Dedifferentiated amniotic fluid mesenchymal stem cell (primary cell): ENCODE measurements at regions not wholly inside any gene's neighbourhood (a gene's known extent, or its start where the extent isn't known, plus 50 kb on each side); places are given as distances from the start of the nearest gene placed in this dataset.

ENCODE experiments used
- DNase-seq: peaks from one replicate; pipeline ENCODE4 v3.0.0-alpha.2; 2016; ENCODE audit errors: extremely low spot score

DNA sequence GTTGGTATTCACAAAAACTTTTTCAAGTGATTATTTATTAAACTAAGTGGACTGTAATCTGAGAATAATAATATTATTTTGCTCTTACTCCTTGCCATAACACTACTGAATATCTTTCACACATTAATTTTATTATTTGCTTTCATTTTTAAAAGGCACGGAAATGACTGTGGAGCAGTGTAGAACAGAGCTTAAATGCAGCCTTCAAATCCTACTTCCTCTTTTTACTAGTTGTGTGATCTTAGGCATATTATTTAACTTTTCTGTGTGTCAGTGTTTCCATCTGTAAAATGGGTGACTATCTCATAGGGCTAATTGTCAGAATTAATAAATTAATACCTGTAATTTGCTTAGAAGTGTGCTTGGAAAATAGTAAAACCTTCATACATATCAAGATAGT, 55.5 kb upstream of the SLC8A1 start:
- DNase-seq, result no peak

DNA sequence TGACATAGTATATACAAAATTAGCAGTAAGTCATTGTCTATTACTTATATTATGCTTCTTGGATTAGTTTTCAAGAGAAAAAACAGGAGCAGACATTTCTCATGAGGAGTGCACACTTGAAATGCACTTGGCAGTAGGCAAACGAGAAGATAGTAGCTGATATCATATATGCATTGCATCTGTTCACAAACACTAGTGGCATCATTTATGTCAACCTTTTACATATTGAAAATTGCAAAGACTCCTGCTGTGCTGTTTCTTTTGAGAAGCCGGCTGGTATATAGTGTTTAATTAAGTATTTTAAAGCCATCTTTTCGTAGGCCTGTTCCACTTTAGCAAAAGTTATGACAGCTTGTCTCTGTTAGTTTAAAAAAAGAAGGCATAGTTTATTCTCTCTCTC, 58.4 kb upstream of the SLC8A1 start:
- DNase-seq, result no peak

- DNase-seq, result peak; percentile 65
Observed at GRCh38 chr2:40511661-40512213, 59.8 kb upstream of the SLC8A1 start.

DNA sequence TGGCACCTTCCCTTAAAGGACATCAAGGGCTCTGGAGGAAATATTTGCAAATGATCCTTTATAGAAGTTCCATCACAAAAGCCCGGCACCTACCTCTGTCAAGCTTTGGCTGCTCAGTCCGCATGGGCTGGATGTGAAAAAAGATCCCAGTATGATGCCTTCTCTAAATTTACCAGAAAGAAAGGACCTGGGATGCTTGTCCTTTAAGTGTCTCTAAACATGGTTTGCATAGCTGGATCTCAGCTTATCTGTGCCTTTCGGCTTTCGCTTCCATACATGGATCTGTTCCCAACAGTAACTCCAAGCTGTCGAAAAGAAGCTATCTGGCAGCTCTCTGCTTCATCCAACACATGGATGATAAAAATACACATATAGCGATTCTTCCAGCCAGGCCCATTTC, 60.4 kb upstream of the SLC8A1 start:
- no peak for DNase-seq

GRCh38 chr2:40513201-40513600, 61.3 kb upstream of the SLC8A1 start:
- DNase-seq, result no peak

DNA sequence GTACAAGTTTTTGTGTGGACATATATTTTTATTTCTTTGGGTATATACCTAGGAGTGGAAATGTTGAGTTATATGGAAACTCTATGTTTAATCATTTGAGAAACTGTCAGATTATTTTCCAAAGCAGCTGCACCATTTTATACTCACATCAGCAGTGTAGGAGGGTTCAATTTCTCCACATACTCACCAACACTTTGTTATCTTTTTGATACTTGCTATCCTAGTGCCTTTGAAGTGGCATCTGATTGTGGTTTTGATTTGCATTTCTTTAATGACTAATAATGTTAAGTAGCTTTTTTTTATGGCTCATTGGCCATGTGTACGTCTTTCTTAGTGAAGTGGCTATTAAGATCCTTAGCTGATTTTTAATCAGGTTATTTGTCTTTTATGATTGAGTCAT, 64.7 kb upstream of the SLC8A1 start:
- DNase-seq, result no peak

DNA sequence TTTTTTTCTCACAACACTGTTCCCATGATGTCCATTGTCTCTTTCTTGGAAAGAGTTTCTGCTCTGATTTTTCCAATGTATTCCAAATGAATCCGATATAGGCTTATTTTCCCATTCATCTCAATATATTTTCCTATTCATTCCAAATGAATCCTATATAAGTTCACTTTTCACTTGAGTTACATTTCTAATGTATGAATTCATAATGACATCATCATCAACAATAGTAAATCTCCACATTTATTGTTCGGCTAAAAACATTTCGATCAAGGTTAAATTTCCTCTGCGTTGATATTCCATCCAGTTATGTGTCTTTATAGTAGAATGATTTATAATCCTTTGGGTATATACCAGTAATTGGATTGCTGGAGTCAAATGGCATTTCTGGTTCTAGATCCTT, 76.7 kb upstream of the SLC8A1 start:
- DNase-seq, result no peak

- DNase-seq, result no peak
Observed at GRCh38 chr2:40531359-40531758, 79.5 kb upstream of the SLC8A1 start.

DNA sequence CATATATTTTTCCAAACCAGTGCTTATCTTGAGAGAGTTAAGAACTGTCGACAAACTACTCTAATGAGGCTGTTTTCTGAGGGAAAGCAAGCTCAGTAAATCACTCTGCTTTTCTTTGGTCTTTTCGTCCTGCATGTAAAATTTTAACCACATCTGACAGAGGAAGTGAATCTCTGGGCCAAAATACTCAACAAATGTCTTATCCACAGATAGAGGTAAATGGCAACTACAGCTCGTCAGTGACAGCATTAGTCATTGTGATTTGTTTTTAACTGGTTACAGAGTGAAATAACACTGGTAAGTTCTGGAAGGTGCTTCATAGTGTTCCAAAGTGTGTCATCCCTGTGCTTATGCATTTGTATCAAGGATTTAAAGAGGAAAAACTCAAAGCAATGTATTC, 82.6 kb upstream of the SLC8A1 start:
- DNase-seq, result no peak

DNA sequence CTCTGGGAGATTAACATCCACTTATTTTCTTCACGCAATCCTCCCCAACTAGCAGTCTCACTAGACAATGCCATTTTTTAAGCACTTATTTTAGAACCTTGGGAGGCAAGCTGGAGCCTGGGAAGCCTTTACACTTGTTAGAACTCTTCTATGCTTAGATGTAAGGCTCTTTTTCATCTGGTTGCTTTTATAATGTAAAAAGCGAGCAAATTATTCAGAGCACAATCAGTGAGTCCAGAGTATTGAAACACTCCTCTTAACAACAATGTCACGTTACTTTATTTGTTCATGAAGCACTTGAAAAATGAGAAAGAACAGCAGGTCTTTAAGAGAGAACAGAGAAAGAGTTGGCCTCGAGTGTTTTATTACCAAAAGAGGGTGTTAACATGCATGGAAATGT, 84.1 kb upstream of the SLC8A1 start:
- no peak for DNase-seq

- no peak for DNase-seq
Observed at GRCh38 chr2:40540026-40540425, 88.1 kb upstream of the SLC8A1 start.

DNA sequence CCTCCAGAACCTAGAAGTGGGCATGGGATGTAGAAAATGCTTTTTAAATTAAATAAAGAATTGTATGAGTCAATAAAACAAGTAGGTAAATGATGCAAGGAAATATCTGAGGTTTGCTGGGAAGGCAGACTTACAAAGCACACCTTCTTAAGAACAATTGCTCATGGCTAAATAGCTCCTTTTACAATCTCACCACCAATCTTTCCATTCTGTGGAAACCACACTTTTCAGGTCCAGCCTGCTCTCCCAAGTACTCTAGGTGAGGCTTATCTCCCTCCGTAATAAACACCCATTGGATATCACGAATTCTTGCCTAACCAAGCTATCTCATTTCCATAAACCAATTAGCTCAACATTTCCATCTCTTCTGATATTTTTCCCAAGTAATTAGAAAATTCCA, 91.5 kb upstream of the SLC8A1 start:
- no peak for DNase-seq

DNA sequence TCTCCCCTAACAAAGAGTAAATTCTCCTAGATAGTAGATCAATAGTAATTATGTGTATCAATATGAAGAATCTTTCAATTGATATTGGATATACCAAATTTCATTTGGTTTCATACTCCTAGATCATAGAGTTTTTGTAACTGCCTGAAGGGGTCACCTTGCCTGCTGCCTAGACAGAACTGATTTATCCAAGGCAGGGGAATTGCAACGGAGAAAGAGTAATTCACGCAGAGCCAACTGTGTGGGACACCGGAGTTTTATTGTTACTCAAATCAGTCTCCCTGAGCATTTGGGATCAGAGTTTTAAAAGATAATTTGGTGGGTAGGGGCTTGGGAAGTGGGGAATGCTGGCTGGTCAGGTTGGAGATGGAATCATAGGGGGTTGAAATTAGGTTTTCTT, 92.2 kb upstream of the SLC8A1 start:
- DNase-seq, result no peak

- DNase-seq, result no peak
Observed at GRCh38 chr2:40545645-40546044, 93.8 kb upstream of the SLC8A1 start.

- DNase-seq, result no peak
Observed at GRCh38 chr2:40546439-40547191, 94.7 kb upstream of the SLC8A1 start.

DNA sequence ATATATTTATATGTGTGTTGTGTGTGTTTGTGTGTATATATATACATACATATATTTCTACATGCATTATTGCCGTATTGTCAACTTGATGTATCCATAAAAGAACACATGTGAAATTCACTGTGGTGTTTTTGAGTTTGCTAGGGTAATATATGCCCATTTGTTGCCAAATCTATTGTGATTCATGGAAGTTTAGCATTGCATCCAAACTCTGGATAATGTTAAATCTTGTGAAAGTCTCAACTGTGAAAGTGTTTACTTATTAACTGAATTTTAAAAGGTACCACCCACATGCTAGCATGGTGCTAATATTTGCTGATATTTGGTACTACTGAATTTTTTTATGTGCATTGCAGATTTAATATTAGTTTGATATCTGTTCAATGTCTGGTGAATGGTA, 96.6 kb upstream of the SLC8A1 start:
- no peak for DNase-seq

DNA sequence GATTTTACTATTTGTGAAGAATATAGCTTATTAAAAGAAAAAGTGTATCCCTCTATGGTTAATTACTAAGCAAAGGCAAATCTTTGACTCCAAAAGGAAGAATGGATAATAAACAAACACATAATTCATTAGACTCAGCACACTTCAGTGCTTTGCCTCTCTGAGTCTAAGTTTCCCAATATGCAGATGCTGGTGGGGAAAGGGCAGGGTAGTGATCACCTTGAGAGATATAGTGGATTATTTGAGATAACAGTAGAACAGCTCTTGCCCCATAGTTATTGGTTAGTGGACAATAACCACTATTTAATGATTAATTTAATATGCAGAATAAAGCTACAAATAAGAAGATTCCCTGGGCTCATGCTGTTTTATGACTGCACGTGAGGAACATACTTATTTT, 98.2 kb upstream of the SLC8A1 start:
- DNase-seq, result no peak

DNA sequence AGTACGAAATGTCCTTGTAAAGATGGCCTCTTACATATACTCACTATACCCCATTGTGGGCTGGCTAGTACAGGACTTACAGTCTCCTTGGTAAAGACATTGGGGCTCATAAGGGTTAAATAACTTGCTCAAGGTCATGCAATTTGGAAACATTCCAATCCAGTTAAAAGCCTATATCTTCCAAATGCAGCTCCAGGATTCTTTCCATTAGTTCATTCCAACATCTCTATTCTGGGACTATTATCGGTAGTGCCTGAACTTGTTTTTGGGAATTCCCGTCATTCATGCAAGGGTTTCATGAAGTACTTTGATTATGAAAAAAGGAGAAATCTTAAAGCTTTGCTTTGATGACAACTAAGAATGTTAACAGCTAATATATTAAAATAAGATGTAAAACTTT, 99.2 kb upstream of the SLC8A1 start:
- DNase-seq, result no peak

GRCh38 chr2:40554665-40555294, 102.9 kb upstream of the SLC8A1 start:
- DNase-seq, result no peak

GRCh38 chr2:40556293-40556692, 104.4 kb upstream of the SLC8A1 start:
- no peak for DNase-seq

DNA sequence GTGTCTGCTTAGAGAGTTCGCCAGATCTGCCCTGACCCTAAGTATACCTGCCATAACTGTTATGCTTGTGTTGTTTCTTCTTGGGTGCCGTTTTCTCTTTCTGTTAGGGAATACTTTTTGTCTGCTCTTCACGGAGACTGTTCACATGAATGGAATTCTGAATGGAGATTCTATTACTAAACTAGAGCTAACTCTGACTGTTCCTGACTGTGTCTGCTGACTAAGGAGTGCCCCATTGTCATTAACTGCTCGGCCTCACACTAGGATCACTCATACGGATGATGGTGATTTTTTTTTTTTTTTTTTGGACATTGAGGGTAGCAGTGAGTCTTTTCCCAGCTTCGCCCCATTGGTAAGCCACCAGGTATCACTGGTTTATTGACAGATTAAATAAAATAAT, 104.8 kb upstream of the SLC8A1 start:
- no peak for DNase-seq

DNA sequence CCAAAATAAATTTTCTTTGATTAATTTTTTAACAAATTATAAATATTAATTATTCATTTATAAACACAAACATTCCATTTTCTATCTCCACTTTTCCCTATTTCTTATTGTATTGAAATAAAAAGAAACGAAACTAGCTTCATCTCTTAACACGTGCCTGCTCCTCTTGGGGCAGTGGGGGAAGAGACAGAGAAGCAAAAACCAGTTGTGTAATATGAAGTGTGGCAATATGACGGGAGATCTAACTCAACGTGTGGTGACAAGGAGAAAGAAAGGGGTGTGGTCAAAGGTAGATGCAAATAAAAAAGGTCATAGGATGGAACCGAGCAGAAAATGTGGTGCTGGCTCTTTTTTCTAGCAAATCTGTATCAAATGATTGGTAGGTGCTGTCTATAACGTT, 106.9 kb upstream of the SLC8A1 start:
- DNase-seq, result no peak

DNA sequence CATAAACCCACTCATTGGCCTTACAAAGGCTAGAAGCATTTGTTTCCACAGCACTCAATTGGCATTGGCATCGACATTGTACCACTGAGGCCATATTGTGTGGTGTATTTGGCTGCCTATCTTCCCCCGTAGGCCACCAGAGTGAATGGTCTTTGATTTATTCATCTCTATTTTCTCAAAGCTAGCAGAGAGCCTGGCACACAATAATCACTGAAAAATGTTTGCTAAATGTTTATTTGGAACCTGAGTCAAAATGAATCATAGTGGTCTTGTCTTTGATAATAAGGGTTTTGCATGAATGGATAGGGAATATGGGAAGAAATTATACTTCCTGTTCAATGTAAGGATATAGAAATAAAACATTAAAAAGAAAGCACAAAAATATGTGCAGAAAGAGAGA, 107.3 kb upstream of the SLC8A1 start:
- no peak for DNase-seq

DNA sequence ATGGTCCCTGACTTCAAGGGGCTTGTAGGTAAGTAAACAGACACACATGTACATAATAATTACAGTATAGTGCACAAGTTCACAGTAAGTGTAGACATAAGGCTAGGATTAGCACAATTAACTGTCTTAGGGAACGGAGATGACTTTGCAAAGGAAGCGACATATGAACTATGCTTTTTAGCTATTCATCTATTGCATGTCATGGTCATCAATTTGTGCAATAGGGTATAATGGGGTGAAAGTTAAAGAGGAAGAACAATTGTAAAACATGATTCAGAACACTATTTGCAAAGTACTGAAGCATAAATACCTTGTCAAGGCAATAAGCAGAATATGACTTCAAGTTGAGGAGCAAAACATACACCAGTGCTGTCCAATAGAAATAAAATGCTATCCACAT, 112.3 kb upstream of the SLC8A1 start:
- no peak for DNase-seq
